NCI-H1930 (cell line): ENCODE measurements at regions not wholly inside any gene's neighbourhood (a gene's known extent, or its start where the extent isn't known, plus 50 kb on each side); places are given as distances from the start of the nearest gene placed in this dataset.
"Not testable (repeated sequence)": the region's sequence is repeated elsewhere in the genome, so short reads cannot be mapped to it uniquely, and the experiment has no call there.

Source experiments
- DNase-seq, 2 experiments: peaks; one replicate each; lab custom pipeline; 2025; lab: John Stamatoyannopoulos, UW

GRCh38 chr7:55303220-55303619, 61.9 kb upstream of the LANCL2 start:
- no peak for DNase-seq

GRCh38 chr7:55304018-55304762, 60.9 kb upstream of the LANCL2 start:
- no peak for DNase-seq

GRCh38 chr7:55305135-55305534, 60.0 kb upstream of the LANCL2 start:
- DNase-seq: no peak

- DNase-seq: no peak
Measured at GRCh38 chr7:55306331-55306730, 58.8 kb upstream of the LANCL2 start.

DNA sequence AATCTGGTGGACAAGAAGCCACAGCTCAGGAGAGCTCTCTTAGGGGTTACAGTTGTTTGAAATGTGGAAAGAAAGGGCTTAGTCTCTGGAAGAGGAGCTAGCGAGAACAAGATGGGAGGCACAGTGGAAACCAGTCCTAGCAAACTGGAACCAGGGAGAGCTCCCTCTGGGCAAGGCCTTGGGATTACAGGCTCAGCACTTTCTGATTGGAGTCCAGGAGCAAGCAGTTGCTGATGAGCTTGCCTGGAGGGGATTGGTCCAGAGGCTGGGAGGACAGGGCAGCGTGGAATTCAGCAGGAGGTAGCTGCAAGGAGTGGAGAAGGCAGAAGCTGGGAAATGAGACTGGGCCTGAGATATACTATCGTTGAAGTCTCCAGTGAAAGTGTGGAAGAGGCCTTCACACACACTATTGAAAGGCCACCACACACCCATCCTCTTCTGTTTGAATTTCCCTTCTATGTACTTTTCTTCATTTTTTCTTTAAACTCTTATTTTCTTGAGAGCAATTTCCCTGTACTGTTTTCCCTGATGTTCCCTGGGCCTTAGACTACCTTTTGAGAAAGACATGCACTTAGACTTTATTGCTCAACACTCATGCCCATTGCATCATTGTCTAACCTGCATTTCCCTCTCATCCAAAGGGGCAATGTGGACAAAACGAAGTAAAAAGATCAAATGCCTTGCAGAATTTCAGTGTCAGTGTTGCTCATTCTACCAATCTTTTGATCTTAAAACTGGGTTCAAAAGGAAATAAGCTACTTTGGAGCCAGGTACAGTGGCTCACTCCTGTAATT, 57.8 kb upstream of the LANCL2 start:
- no peak for DNase-seq

DNA sequence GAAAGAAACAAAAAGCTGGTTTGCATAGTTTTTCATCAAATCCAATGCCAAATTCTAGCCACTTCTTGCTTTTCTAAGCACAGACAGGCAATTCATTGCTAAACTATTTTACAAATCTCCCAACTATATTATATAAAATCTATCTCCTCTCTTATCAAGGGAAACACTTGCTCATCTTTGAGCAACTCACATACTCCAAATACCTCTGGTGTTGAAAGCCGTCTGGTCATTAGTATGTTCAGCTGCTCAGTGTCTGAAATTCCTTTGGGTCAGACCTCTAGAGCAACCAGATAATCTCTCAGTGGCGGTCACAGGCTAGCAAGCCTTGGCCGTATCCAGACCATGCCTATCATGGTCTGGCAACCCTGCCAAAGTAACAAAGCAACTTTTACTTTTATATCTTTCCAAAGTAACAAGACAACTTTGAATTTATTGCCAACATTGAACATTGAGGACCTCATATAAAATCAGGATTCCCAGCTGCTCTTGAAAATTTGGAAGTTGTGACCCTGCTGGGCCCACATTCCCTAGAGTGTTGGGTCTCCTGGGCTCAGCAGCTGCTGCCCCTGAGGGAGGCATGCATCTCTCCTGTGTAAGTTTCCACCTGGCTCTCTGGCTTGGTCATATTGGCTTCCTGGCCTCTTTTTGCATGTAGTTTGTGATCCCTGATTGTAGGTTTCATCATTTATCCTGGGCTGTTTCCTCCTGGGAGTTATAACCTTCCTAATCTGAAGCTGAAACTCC, 56.8 kb upstream of the LANCL2 start:
- DNase-seq: no peak

DNA sequence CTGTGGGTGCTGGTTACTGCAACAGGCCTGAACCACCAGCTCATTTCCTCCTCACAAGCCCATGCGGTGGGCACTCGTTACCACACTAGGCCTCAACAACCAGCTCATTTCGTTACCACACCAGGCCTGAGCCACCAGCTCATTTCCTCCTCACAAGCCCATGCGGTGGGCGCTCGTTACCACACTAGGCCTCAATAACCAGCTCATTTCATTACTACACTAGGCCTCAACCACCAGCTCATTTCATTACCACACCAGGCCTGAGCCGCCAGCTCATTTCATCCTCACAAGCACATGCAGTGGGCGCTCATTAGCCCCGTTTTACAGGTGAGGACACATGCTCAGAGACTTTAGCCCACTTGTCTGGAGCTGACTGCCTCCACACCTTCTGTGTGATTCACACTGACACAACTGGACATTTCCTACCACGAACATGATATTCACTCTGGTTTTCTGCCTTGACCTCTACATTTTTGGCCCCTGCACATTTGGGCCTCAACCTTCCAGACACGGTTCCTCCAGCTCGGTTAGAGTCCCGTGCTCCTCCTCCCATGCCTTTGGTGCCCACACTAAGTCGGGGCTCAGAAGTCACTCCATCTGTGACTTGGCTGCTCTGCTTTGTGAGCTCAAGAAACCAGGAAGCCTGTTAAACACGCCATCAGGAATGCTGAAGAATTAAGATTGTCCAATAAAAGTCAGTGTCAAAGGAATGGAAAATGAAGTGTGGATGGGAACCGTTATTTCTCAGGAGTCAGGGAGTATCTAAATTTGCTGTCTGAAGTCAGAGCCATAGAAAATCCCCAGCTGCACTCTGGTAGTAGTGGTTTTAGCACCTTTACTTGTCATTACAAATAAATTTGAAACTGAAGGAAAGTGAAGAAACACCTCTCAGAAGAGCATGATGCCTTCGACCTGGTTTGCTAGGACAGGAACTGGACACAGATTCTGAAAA, 55.8 kb upstream of the LANCL2 start:
- DNase-seq: no peak

DNA sequence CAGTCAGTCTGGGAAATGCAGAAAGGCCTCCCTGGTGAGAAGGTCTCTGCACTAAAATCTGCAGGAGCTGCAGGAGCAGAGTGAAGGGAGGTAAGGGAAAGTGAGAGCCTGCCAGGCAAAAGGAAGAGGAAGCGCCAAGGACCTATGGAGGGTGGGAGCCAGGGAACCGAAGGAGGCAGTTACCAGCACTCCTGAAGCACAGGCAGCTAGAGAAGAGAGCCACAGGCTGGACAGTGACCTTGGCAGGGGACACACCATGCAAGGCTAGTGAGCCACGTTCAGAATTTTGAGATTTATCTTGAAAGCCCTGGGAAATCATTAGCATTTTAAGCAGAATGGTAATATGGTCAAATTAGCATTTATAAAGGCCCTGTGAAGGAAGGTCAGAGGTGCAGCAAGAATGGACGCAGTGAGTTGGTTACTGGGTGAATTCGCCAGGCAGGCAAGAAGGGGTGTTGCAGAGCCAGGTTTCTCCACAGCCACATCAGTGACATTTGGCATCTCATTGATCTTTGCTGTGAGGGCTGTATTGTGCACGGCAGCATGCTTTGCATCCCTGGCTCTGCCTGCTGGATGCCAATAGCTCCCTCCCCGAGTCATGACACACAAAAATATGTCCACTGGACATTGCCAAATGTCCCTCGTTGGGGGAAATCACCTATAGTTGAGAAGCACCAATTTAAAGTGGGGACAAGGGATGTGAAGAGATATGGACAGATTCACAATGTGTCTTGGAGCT, 54.7 kb upstream of the LANCL2 start:
- no peak for DNase-seq

DNA sequence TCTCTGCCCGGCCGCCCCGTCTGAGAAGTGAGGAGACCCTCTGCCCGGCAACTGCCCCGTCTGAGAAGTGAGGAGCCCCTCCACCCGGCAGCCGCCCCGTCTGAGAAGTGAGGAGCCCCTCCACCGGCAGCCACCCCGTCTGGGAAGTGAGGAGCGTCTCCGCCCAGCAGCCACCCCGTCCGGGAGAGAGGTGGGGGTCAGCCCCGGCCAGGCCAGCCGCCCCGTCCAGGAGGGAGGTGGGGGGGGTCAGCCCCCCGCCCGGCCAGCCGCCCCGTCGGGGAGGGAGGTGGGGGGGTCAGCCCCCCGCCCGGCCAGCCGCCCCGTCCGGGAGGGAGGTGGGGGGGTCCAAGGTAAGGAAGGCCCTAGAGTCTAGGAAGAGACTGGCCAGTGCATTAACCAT, 53.2 kb upstream of the LANCL2 start:
- not testable (repeated sequence) for DNase-seq

- DNase-seq: not testable (repeated sequence)
Measured at GRCh38 chr7:55313671-55314070, 51.5 kb upstream of the LANCL2 start.

GRCh38 chr7:55314967-55315366, 50.2 kb upstream of the LANCL2 start:
- DNase-seq: no peak
